HTR-8/SVneo (cell line): ENCODE measurements at regions not wholly inside any gene's neighbourhood (a gene's known extent, or its start where the extent isn't known, plus 50 kb on each side); places are given as distances from the start of the nearest gene placed in this dataset.
A peak's percentile ranks its signal among the peaks of the same experiment; 100 is the strongest.

ENCODE experiments used
- DNase-seq: peaks from one replicate; pipeline ENCODE4 v3.0.0; 2011; ENCODE audit warnings: low spot score, mixed read lengths; ENCODE audit not compliant: insufficient read length
- FAIRE-seq: peaks from 2 replicates; lab custom pipeline; 2011; peaks lifted over from hg19 to GRCh38; lab: Jason Lieb, UNC

- FAIRE-seq = no peak
- no peak for DNase-seq
These were observed 73.9 kb downstream of the CASP3 start for GRCh38 chr4:184575306-184575705.

- no peak for DNase-seq
- no peak for FAIRE-seq
These were observed 74.4 kb downstream of the CASP3 start for GRCh38 chr4:184574861-184575260.

GRCh38 chr4:184573701-184574100 lies 75.5 kb downstream of the CASP3 start:
- FAIRE-seq = no peak
- DNase-seq = no peak

GRCh38 chr4:184568770-184569169 lies 80.5 kb downstream of the CASP3 start:
- DNase-seq (no peak), FAIRE-seq (no peak)

GRCh38 chr4:184563621-184564020 lies 85.6 kb downstream of the CASP3 start:
- DNase-seq (no peak), FAIRE-seq (no peak)

- DNase-seq (no peak), FAIRE-seq (no peak)
These were observed 84.6 kb upstream of the IRF2 start for GRCh38 chr4:184558996-184559395.

- DNase-seq = no peak
- no peak for FAIRE-seq
These were observed 79.5 kb upstream of the IRF2 start for GRCh38 chr4:184553891-184554290.

GRCh38 chr4:184550476-184550875 lies 76.1 kb upstream of the IRF2 start:
- FAIRE-seq (no peak), DNase-seq (no peak)

- DNase-seq = no peak
- no peak for FAIRE-seq
These were observed 74.4 kb upstream of the IRF2 start for GRCh38 chr4:184548648-184549341.

- FAIRE-seq = no peak
- DNase-seq = no peak
These were observed 73.9 kb upstream of the IRF2 start for GRCh38 chr4:184548316-184548647.

GRCh38 chr4:184544788-184545409 lies 70.5 kb upstream of the IRF2 start:
- DNase-seq = no peak
- no peak for FAIRE-seq

GRCh38 chr4:184541907-184542306 lies 67.6 kb upstream of the IRF2 start:
- DNase-seq (no peak), FAIRE-seq (no peak)

GRCh38 chr4:184540307-184540706 lies 66.0 kb upstream of the IRF2 start:
- no peak for DNase-seq
- no peak for FAIRE-seq

GRCh38 chr4:184538023-184538599 lies 63.8 kb upstream of the IRF2 start:
- DNase-seq = peak; percentile 90
- peak; percentile 94 for FAIRE-seq

- DNase-seq (peak; percentile 92), FAIRE-seq (peak; percentile 97)
These were observed 63.1 kb upstream of the IRF2 start for GRCh38 chr4:184537269-184538022.

GRCh38 chr4:184536881-184537248 lies 62.5 kb upstream of the IRF2 start:
- FAIRE-seq = no peak

GRCh38 chr4:184536065-184536880 lies 61.9 kb upstream of the IRF2 start:
- no peak for FAIRE-seq
- DNase-seq = no peak

More at GRCh38 chr4:184536881-184537248, 62.5 kb upstream of the IRF2 start:
- no peak for DNase-seq

- FAIRE-seq (peak; percentile 16), DNase-seq (peak; percentile 44)
These were observed 60.4 kb upstream of the IRF2 start for GRCh38 chr4:184534511-184535391.

GRCh38 chr4:184533908-184534307 lies 59.6 kb upstream of the IRF2 start:
- no peak for FAIRE-seq
- no peak for DNase-seq
